HS-5 (cell line): ENCODE measurements at regions not wholly inside any gene's neighbourhood (a gene's known extent, or its start where the extent isn't known, plus 50 kb on each side); places are given as distances from the start of the nearest gene placed in this dataset.
"Not testable (repeated sequence)": the region's sequence is repeated elsewhere in the genome, so short reads cannot be mapped to it uniquely, and the experiment has no call there.

ENCODE experiments used
- DNase-seq: peaks from one replicate; pipeline ENCODE4 v3.0.0-alpha.2; 2012; ENCODE audit warnings: low read depth

DNA sequence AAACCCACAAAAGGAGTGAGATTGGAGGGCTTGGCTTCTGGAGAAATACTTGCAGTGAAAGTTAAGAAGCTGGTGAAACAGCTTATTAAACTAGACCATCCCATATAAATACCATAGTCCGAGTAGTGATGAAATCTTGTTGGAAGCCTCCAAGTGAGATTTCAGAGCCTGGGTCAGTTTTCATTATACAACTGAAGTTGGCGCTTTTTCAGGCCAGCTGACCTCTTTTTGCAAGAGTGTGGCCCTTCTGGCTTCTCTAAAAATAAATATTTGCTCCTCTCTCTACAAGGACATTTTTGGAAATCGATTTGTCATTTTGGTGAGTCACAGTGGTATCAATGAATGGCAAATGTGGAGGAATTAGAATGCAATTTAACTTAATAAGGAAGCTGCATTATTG, 51.2 kb upstream of the THRB start:
- DNase-seq, result no peak

DNA sequence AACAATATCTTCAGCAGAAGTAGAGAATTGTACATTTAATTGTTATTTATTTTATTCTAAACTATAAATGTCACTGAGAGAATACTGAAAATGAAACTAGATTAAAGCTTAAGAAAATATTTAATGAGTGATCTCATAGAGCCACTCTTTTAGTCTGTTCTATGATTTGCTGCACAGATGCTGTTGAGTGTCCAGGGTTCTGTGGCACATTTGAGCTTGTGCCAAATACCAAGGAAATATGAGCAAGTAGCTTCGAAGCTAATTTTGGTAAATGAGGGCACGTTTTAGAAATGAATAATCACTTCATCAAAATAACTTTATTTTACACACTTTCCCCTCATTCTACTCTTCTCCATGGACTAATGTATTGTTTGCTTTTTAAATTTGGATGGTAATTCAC, 53.6 kb upstream of the THRB start:
- no peak for DNase-seq

DNA sequence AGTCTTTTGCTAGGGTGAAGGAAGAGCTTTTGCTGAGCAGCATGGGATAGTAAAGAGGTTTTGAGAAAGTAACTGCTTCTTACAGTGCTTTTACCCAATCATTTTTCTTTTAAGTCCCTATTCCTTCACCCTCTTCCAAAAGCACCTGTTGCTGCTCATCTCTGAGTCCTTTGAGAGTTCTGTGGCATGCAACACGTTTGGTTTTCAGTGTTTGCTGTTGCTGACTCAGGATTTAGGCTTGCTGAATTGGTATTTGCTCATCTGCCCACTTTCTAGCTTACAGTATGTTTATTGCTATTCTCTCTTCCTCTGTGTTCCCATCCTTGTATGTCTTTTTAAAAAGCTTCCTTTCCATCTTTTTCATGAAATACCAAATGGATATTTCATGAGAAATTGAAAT, 55.9 kb upstream of the THRB start:
- no peak for DNase-seq

DNA sequence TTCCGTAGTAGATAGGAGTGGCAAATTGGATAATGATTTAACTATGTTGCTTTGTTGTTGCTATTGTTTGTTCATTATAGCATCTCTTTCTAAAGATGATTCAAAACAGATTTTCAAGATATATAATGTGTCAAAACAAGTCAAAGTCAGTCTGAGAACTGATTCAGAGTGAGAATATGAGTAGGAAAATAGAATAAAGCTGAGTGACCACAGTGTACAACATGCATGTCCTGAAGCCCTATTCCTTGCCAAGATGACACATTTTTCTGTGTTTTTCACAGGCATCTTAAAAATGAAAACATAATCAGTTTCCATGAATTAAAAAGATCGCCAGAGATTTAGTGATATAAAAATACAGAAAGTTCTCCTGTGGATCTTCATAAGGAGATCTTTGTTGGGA, 57.0 kb upstream of the THRB start:
- no peak for DNase-seq

DNA sequence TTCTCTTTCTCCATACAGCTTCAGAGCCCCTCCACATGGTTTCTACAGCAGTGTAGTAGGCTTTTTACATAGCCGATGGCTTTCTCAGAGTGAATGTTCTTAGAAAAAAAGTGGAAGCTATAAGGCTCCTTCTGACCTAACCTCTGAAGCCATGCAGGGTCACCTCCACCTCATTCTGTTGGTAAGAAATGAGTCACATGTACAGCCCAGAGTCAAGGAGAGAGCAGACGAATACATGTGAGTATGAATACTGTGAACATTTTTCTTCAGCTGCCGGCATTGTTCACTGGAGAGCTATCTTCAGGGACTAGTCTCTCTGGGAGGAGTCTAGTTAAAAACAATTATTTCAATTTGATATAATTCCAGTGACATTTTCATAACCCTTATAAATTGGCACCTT, 68.2 kb upstream of the THRB start:
- no peak for DNase-seq

DNA sequence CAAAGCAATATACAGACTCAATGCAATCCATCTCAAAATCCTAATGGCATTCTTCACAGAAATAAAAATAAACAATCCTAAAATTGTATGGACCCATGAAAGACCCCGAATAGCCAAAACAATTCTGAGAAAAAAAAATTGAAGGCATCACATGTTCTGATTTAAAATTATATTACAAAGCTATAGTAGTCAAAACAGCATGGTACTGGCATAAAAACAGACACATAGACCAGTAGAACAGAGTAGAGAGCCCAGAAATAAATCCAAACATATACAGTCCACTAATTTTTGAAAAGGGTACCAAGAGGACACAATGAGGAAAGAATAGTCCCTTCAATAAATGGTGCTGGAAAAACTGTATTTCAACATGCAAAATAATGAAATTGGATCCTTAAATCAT, 70.4 kb upstream of the THRB start:
- DNase-seq, result no peak

DNA sequence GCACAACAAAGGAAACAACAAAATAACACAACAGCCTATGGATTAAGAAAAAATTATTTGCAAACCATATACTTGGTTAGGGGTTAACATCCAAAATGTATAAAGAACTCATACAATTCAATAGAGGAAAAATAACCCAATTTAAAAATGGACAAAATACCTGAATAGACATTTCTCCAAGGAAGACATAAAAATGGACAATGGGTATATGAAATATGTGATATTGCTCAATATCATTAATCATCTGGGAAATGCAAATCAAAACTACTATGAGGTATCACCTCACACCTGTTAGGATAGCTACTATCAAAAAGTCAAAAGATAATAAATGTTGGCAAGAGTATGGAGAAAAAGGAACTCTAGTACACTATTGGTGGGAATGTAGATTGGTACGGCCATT, 71.0 kb upstream of the THRB start:
- DNase-seq, result no peak

DNA sequence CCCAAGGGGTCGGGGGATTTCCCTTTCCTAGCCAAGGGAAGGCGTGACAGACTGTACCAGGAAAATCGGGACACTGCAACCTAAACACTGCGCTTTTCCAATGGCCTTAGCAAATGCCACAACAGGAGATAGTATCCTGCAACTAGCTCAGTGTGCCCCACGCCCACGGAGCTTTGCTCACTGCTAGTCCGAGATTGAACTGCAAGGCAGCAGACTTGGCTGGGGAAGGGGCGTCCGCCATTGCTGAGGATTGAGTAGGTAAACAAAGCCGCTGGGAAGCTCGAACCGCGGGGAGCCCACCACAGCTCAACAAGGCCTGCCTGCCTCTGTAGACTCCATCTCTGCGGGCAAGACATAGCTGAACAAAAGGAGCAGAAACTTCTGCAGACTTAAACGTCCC, 72.3 kb upstream of the THRB start:
- no peak for DNase-seq

DNA sequence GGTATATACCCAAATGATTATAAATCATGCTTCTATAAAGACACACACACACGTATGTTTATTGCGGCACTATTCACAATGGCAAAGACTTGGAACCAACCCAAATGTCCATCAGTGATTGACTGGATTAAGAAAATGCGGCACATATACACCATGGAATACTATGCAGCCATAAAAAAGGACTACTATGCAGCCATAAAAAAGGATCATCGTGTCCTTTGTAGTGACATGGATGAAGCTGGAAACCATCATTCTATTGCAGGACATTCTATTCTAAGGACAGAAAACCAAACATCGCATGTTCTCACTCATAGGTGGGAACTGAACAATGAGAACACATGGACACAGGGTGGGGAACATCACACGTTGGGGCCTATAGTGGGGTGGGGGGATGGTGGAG, 77.8 kb upstream of the THRB start:
- not testable (repeated sequence) for DNase-seq

DNA sequence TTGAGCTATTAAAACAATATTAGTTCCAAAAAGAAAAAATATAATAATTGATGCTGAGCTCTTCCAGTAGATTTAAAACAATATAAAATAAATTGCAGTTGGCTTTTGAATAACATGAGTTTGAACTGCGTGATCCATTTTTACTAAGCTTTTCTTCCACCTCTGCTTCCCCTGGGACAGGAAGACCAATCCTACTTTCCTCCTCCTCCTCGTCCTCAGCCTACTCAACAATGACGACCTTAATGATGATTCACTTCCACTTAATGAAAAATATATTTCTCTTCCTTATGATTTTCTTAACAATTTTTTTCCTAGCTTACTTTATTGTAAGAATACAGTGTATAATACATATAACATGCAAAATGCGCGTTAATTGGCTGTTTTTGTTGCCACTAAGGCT, 78.9 kb upstream of the THRB start:
- DNase-seq, result no peak

DNA sequence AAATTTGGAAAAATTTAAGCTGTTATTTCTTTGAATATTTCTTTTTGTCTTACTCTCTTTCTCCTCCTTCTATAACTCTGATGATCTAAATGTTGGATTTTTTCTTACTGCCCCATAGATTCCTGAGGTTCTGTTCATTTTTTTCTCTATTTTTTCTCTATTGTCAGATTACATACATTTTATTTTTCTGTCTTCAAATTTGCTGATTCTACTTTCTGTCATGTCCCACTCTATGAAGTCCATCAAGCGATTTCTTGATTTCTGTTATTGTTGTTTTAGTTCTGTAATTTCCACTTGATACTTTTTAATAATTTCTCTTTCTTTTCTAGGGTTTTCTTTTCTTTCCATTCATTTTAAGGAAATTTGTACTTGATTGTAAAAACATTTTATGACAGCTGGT, 83.7 kb upstream of the THRB start:
- DNase-seq, result no peak

DNA sequence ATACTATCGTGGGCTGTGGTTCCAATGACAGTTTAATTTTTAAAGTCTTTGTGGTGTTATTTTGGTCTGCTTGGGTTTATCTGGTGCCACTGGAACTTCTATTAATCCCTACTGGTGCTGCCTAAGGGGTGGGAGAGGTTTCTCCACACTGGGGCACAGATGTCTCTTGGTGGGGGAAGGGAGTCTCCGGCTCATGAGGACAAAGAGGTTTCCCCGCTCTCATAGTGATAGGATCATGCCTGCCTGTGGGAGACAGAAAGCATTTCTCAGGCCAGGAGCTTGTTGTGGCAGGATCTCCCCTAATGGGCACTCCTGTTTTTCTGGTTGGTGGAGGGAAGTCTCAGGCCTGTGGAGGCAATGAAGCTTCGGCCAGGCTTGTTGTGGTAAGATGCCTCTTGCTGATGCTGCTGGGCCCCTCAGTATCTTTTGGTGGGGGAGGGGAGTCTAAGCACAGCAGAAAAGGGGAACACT, 84.3 kb upstream of the THRB start:
- DNase-seq, result no peak

DNA sequence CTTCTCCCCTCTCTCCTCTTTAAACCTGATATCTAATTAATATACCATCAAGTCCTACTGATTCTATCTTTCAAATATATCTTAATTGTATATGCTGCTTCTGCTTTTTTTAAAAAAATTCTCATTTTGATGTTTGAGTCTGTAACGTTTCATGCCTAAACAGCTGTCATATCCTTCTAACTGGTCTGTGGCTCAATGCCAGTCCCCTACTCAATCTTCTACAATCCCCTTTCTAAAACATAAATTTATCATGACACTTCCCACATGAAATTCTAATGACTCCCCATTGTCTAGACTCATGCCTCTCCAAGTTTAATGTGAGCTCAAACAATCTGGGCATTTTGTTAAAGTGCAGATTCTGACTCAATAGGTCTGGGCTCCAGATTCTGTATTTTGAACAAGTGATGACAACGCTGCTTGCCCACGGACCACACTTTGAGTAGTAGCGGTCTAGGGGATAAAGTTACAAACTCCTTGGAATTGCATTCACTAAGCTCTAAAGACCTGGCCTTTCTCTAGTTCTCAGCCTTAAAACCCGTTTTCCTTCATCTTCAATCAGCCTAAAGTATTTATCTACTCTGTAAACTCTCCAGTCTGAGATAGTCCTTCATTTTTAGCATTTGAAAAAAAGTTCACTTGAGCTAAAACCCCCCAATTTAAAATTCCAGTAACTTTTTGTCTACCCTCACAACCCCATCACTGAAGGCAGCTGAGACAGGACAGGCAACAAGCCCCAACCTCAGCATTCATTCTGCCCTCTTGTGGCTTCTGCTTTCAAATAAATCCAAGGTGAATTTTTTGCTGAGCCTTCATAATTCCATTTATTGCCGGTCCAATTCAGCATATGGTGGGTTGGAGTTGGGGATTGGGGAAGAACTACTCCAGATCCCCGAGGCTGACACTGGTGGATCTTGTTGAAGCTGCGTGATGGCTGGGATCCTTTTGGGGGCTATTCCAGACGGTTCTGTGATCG, 88.1 kb upstream of the THRB start:
- DNase-seq, result no peak

DNA sequence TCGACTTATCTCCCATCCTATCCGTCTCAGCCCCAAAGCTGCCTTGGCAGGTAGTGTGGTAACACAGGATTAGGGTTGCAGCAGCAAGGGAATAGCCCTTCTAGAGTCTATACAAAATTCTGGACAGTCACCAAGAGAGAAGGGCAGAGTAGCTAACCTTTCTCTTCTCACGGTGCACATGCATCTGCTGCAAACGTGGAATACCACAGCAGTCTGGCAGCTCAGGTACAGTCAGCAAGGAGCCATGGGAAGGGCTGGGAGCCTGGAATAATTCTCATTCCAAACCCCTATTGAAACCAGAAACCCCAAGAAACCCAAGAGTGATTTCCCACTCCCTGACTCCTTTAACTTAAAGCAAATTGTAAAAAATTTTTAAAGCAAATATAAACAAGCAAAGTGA, 92.3 kb upstream of the THRB start:
- DNase-seq, result no peak

DNA sequence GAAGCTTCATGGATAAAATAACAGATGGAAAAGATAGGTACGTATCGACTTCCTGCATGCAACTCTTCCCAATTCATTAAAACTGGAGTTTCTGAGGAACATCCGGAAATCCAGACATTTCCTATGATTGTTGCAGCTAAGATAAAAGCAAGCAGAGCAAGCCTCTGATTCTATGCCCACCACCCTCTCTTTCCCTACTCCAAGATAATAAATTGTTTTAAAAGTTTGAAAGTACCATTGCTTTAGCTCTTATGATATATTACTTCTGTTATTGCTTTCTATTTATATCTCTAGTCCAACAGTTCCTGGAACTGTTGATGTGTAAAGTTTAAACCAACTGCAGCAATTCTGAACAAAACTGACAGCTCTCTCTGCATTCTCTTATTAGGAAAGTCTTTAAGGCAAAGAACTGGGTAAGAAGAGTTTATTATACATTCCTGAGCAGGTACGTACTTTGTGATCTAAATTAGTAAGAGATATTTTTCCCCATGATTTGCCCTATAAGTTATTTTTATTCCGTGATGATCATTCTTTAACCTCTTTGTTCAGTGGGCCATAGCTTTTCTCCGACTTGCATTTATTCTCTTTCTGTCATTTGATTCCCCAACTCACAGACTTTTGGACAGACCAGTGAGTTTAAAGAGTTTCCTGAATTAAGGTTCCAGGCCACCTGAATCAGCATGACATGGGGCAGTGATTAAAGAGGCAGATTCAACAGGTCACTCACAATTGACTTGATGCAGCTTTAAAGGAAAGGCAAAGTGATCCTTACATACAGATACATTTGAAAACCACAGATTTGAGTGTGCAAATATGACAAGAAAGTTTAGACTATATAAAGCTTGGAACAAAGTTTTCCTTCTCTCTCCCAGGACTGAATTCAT, 94.2 kb upstream of the THRB start:
- DNase-seq, result no peak

DNA sequence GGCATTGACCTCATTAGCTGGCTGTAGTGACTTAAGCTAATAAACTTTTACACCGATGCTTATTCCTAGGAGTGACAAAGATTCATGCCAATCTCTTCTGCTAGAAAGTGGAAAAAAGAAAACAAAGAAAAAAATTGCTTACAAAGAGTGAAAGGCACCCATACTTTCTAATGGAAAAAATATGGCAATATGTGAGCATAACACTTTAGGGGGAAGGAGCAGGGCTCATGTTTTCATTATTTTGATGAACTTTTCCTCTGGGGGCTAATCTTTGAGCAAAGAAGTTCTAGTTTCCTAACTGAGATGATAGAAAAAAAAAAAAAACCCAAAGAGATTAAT, 94.8 kb upstream of the THRB start:
- no peak for DNase-seq

DNA sequence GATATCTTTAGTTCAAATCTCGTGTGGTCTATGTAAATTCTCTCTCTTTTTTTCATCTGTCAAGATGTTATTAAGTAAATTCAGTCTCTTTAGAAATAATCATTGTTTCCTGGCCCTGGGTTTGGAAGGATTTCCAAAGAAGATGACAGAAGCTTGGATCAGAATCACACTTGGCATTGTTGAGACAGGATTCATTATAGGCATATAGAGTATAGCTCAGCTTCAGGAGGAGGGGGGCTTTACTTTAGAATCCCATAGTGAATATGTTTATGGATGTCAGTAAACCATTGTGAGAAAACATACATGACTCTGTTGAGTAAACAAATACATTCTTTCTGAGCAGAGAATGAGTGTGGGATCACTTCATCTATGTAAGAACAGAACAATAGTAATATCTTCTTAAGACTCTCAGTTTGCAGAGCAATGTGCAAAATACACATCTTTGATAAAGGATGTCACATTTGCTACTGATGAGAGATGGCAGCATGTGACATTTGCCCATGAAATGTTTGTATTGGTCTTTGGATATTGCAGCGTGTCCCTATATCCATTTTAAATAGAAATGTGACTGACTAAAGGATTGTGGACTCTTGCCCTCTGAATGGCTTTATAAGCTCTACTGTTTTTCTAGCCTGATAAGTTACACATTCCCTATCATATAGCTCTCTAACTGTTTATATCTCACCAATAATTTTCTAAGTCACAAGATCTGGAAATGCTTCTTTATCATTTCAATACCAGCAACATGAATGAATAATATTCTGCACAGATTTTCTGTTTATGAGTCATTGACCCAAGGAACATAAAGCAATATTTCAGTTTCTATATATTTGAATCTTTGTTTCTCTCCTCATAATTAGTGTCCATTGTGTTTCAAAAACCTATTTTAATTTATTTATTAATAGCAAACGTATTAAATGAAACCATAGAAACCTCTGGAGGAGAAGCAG, 95.6 kb upstream of the THRB start:
- no peak for DNase-seq

DNA sequence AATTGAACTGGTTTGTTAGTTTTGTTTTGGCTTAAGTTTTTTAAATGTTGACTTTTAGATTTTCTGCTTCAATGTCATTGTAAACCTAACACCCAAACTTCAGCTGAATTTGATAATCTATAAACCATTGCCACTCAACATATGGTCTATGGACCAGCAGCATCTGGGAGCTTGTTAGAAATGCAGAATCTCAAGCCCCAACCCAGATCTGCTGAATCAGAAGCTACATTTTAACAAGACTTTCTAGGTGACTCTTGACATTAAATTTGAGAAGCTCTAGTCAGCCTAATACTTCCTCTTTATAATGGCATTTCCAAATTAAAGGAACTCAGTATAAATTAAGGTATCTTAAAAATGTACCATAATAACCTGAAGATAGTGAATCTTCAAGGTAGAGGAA, 96.5 kb upstream of the THRB start:
- DNase-seq, result no peak

DNA sequence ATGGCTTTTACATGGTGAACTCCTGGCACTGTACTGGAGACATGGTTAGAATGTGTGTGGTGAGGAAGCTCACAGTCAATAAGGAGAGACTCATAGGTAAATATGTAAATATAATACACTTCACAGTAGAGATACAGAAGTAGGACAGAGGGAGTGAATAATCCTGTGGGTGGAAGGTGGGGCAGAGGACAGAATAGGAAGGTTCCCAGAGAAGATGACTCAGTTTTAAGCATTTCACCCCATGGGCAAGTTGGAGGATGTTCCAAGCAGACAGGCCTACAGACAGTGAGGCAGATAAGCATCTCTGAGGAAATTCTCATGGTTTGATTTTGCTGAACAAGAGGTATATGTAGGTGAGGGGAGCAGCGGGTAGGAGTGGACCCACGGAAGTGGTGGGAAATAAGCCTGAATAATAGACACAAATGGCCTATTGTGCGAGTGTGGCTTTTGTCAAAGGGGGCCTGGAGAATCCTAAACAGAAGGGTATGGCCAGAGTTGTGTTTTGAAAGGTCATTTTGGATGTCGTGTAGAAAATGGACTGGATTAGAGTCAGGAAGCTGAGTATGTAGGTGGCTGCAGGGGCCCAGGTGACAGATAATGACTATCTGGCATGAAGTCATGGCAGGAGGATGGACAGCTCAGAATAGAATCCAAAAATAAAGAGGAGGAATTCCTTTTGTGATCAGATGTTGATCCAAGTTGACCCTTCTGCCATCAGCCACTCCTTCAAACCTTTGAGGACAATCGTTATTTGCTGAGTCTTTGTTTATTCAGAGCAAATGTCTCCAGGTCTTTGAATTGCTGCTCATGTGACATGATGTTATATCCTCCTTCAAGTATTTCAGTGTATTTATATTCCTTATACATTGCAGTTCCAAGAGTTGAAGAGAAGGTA, 97.3 kb upstream of the THRB start:
- DNase-seq, result peak; percentile 48

DNA sequence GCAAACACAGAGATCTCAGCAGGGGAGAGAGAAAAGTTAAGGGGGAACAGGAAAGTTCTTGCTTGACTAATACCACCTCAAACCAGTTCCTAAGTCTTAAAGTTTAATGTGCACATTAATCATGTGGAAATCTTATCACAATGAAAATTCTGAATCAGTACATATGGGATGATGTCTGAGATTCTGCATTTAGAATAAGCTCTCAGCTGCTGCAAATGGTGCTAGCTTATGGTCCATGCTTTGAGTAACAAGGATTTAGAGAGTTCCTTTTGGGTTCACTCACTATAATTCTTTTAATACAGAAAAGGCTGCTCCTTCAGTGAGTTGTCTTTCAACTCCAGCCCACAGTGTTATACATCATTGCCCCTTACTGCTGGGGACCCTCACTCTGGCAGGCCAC, 99.5 kb upstream of the THRB start:
- no peak for DNase-seq

DNA sequence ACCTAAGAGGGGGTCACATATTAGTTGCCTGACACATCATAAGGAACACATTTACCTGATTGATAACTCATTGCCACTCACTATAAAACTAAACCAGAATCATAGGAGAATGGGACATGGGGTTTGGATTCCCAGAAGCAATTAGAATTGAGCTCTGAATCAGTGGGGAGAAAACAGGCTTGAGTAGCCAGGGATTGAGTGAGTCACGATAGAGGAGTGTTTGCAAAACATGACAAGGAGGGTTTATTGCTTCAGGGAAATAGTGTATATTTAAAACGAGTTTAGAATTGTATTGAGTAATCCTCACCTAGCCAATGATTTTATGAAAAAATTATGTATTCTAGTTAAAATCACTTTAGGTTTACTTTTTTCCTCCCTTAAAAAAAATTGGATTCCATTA, 101.1 kb upstream of the THRB start:
- no peak for DNase-seq
